Right renal pelvis (tissue), 4 donors: ENCODE measurements at regions not wholly inside any gene's neighbourhood (a gene's known extent, or its start where the extent isn't known, plus 50 kb on each side); places are given as distances from the start of the nearest gene placed in this dataset.

Experiments used
- DNase-seq, 4 donors: peaks; one replicate each; pipeline ENCODE4 v3.0.0-alpha.2; 2013; ENCODE audit warnings: low read depth in 4 of 4, low spot score in 3 of 4, missing footprints in 1 of 4

DNA sequence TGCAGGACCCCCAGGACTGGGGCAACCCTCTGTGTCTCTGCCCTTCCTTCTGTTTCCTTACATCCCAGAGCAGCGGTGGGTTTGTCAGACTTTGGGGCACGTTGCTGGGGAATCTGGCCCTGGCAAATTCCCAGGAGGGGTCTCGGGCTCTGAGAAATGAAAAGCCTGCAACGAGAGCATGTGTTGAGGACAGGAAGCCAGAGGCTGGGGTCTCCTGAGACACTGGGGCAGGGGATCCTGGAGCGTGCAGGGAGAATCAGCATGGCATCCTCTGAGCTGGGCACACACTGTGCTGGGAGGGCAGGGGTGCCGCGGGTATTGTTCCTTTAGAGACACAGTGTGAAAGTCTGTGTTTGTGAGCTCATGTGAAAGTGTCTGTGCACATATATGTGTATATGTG, 279.9 kb upstream of the PPP2R2D start:
- no peak for DNase-seq

DNA sequence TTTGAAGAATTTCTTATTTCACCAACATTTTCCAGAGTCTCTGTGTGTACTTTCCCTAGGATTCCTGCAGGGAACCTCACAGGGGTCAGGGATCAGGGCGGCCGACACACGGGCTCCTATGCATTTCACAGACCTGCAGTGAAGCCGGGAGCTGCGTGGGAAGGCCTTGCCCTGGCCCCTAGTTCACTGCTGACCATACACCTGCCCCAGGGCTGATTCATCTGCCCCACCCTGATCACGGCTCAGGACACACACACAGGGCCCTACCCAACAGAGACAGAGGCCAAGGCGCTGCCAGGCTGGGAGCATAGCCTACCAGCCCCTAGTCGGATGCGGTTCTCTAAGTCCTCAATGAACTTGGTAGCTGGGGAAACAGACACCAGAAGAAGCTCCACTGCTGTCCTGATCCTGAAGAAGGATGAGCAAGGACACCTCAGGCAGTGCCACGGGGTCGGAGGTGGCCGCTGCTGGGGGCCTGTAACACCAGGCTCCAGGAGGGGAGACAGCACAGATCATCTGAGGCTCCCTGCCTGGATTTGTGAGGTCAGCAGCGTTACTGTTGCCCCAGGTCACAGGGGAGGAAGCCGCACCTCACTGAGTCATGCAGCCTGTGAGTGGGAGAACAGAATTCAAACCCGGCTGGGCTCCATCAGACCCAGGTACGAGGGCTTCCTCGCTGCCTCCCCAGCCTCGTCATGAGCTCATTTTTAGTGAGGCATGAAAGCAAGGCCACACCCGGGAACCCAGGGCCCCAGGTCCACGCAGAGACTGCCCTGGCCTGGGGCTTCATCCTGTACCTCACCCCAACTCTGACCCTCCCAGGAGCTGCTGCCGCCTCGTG, 278.8 kb upstream of the PPP2R2D start:
- no peak for DNase-seq

DNA sequence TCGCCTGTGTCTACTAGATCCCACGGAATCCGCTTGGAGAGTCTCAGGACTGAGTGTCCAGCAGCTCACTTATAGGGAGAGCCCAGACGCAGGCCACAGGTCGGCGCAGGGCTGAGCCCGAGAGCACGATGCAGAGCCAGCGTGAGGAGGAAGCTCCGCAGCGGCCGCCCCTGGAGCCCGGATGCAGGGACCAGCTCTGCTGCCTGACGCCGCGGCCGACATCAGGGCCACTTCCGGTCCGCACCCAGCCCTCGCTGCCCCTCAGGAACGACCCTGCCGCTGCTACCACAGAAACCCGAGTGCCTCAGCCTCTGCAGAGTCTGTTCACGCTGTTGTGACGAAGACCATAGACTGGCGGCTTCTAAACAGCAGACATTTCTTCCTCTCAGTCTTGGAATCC, 275.8 kb upstream of the PPP2R2D start:
- no peak for DNase-seq

DNA sequence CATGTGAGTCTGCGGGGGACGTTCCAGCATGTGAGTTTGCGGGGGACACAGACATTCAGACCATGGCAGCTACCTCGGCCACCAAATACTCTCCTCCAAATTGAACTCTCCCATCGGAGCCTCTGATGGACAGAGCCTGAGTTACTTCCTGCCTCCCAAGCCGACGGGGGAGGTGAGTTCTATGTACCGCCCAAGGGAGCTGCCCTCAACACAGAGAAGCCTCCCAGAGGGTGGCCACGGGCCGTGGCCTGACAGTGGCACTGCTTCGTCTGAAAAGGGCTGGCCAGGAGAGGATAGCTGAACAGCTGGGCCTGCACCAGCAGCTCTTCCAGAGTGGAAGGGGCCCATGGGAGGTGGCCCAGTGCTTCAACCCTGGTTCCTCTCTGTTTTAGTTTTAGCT, 274.5 kb upstream of the PPP2R2D start:
- no peak for DNase-seq

DNA sequence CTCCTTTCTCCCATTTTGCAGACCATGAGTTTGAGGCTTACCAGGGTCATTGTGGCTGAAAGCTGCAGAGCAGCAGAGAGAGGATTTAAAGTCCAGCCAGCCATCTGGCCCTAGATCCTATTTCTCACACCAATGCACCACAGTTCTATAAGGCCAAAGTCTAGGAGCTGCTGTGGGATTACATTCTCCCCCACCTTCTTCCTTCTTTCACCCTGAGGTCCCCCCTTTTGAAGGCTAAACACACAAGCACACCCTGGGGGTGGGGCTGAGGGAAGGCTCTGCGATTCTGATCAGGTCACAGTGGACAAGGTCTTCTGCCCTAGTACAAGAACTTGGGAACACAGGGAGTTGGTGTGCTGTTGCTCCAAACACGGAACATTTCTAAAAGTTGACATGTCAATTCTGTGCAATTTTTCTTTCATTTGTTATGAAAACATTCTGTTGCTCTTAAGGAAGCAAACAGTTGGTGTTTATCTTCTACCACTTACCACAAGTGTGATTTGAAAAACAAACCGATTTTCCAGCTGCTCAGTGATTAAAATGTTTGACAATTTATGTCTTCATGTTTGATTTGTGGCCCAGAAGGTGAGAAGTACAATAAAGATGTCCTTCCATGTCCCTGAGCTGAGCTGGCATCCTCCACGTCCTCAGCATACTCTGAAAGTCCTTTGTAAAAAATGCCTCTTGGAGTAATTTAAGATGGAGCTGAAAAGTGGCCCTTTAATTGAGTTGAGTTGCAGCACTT, 271.6 kb upstream of the PPP2R2D start:
- DNase-seq = no peak

DNA sequence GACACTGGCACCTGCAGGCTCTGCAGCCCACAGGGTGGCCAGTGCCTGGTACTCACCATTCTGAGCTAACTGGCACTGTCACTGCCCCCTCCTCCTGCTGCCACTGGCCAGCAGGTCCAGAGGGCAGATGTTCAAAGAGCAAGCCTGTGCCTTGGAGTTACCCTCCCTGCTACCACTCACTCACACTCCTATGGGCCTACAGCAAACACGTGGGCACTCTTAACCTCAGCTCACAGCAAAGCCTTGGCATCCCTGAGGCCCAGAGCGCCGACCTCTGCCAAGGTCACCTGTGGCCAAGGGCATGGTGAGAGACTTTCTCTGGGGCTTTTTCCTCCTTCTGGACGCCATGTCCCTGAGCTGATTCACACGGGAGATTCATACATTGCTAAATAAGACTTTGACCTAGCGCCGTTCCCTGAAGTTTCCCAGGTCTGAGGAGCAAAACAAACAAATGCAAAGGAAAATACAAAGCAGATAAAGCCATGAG, 270.0 kb upstream of the PPP2R2D start:
- DNase-seq = no peak

DNA sequence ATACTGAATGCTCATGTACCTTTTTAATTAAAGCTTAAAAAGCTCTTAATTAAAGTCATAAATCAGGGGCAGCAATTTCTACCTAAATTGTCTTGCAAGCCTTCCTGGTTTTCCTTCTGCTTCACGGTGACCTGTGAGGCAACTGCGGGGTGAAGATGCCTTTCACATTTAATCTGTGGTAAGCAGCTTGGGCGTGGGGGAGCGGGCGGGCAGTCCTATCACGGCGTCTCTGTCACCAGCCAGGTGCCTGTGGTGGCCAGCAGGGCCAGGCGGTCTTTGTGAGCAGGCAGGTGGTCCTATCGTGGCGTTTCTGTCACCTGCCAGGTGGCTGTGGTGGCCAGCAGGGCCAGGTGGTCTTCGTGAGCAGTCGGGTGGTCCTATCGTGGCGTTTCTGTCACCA, 269.2 kb upstream of the PPP2R2D start:
- no peak for DNase-seq

DNA sequence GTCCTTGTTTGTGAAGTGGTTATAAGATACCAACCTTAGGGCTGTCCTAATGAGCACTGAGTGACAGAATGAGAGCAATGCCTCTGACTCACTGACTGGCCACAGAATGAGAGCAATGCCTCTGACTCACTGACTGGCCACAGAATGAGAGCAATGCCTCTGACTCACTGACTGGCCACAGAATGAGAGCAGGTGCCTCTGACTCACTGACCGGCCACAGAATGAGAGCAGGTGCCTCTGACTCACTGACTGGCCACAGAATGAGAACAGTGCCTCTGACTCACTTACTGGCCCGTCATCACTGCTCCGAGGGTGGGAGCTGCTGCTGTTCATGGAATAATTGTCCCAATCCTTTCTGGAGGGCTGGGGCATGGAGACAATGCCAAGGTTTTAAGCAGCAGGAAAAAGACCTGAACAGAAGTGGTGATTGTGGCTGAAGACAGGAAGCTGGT, 265.2 kb upstream of the PPP2R2D start:
- DNase-seq = no peak

DNA sequence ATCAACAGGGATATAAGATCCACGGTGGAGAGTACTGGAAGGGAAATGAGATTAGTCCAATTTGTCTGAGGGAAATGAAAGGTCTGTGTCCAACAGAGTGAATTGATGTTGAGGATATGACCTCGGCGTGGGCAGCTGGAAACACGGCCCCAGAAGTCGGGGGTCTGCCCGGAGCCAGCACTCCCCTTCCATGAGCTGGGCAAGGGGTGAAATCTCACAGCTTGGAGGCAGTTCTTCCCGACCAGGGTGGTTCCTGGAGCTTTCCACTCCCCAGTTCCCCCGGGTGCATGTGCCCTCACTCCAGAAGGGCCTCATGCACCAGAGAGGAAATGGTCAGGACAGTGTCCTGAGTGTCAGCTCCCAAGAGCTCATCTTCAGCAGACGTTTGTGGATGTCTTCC, 264.7 kb upstream of the PPP2R2D start:
- DNase-seq = no peak

DNA sequence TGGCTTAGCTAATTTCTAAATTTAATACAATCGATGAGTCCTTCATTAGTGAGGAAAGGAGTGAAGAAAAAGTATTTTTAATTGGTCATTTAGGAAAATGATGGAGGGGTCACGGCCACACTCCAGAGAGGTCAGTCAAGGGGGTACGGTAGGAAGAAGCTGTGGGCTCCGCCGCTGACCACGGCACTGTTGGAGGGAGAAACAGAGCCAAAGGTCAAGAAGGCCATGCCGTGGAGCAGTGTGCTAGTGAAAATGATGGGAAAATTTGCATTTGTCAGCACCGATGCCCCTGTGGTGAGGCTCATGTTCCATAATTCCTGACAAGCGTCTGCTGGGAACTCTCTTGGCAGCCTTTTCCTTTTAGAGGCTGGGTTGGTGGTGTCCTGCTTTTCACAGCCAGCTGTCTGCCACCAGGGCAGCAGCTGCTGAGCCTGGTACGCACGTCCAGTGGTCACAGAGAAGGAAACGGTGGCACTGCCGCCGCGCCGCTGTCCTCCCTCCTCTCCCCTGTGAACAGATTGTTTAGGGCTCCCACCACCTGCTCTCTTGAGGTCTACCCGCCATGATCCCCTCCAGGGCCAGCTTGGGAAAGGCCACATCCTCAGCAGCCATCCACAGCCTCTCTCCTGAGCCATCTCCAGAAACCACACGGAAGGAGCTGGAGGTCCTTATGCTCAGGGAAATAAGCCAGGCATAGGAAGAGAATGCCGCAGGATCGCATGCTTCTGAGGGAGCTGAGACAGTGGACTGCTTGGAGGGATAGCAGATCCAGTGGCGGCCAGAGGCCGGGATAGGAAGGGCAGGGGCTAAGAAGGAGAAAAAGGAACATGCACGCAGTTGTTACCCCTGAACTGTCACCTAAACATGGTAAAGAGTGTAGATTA, 263.7 kb upstream of the PPP2R2D start:
- DNase-seq = no peak

DNA sequence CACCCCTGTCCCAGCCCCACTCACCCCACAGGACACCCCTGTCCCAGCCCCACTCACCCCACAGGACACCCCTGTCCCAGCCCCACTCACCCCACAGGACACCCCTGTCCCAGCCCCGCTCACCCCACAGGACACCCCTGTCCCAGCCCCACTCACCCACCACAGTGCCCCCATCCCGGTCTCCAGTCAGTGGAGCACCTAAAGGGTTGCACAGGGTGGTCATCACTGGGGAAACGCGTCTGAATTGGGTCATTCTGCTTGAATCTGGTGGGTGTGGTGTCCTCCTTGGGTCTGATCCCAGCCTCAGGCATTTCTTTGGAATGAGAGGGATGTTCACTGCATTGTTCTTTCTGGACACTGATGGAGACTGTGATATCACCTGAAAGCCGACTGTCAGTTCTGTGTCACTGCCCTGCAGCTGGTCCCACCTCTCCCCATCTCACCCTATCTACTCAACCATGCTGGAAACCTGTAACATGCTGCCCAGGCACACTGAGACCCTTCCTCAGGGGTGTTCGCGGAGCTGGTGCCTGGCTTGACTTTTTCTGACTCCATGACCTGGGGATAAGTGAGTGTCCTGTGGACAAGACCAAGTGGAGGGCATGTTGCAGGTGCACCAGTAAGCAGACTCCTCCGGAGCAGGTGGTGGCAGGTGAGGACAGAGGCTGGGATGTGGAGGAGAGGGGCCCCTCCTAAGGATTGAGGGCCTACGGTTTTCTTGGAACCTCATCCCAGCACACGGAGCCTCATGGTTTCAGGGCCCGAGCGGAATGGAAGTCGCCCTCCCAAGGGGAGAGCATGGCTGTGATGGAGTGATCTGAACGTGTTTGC, 262.5 kb upstream of the PPP2R2D start:
- no peak for DNase-seq

DNA sequence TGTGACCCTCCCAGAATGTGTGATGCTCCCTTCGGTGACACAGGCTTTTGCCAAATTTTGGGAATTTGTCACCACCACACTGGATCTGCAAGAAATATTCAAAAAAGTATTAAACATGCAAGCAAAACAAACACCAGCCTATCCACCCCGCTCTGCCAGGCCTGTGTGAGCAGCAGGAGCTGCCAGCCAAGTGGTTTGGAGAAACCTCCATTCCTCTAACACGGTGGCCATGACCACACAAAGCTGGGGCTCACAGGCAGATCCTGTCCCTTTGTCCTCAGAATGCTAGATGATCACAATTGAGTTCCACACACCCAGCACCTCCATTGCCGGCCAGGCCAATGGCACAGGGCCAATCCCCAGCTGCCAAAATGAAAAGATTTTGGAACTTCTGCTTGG, 261.9 kb upstream of the PPP2R2D start:
- no peak for DNase-seq

DNA sequence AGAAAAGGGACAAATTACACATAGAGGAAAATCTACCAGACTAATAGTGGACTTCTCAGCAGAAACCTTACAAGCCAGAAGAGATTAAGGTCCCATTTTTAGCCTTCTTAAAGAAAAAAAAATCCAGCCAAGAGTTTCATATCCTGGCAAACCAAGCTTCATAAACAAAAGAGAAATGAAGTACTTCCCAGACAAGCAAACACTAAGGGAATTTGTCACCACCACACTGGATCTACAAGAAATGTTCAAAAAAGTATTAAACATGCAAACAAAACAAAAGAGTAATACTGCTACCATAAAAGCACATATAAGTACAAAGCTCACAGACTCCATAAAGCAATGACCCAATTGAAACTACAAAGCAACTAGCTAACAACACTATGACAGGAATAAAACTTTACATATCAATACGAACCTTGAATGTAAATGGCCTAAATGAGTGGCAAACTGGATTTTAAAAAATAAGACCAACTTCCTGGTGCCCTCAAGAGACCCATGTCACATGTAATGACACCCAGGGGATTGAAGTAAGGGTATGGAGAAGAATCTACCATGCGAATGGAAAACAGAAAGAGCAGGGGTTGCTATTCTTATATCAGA, 260.7 kb upstream of the PPP2R2D start:
- no peak for DNase-seq

DNA sequence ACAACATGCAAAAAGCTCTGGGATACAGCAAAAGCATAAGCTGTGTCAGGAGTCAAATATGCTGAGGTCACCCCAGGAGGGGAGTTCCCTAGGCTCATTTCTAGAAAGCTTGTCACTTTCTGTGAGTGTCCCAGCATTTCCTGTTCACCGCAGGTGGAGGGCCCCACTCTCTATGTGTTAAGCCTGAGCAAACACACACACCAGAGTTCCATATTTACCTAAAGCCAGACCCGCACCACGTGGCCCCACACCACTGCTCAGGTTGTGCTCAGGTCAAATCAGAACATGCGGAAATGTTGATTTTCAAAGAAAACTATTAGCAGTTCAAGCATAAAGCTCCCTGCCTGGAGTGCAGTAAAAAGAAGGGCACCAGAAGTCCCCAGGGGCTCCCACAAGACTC, 259.6 kb upstream of the PPP2R2D start:
- DNase-seq = no peak

DNA sequence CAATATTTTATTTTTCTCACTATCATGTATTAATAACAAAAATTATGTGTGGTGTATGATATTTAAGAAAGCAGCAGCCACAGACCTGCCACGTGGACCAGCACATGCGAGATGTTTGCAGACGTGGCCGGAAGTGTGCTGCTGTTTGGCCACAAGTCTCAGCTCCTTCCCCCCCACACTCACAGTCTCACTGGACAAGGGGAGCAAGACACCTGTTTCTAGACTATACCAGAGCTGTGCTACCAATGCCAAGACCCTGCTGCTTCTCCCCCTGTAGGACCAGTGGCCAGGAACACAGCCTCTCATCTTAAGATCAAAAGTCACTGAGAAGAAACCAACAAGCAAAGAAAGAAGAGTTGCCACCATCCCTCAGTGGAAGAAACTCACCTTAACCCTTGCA, 258.9 kb upstream of the PPP2R2D start:
- DNase-seq = no peak

DNA sequence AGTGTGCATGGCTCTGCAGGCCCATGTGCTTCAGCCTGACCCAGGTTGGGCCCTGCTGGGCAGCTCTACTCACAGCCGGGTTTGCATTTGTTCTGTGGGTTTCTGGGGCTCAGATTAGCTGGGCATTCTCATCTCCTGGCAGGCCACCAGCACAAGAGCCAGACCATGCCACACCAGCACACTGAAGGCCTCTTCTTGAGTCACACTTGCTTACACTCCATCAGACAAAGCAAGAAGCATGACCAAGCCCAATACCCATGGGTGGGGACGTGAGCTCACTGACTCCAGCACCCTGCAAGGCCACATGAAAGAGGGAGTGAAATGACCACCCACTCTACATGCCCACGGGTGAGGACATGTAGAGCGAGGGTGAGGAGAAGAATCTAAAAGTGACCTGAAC, 257.8 kb upstream of the PPP2R2D start:
- DNase-seq = no peak

DNA sequence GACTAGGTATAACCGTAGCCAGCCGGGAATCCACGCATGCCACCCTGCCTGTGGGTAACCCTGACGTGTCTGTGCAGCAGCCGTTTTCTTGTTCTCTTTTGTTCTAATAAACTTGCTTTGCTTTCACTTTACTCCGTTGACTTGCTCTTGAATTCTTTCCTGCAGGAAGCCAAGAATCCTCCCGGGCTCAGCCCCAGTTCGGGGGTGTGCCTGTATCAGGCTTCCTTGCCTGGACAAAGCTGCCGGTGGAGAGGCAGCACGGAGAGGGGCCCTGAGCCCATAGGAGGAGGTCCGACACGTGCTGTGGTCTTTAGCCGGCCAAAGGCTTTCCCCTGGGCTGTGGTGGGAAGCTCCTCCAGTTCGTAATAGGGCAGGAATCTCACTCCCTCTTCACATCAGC, 256.5 kb upstream of the PPP2R2D start:
- DNase-seq = no peak

DNA sequence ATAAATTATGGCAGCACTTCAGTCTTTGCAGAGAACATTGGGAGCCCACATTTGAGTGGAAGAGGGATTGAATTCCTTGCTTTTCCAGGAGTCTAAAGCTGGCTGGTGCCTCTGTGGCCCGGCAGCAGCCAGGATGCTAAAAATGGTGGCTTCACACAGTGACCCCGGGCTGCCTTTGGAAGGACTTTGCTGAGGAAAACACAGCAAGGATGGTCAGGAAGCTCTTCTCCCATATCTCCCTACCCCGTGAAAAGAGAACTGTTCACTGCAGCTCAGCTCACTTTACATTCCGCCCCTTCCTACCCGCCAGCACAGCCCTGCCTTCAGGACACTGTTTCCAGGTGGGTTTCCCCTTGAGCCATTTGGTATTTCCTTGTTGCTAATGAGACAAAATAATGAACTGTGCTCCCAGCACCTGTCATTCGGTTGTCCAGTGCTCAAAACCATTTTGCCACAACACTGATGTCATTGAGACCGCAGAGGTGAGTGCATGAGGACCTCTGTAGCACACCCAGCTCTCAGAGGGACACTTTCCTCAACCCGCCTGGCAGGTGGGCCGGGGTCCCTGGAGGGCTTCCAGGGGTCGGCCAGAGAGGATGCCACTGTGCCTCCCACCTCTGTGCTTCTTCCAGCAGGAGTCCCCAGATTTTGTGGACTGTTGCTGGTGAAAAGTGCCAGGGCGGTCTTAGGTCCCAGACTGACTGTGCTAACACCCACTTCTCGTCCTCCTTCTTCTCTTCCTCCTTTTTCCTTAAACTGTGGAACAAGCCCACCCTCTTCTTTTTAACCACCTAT, 255.7 kb upstream of the PPP2R2D start:
- DNase-seq = no peak

DNA sequence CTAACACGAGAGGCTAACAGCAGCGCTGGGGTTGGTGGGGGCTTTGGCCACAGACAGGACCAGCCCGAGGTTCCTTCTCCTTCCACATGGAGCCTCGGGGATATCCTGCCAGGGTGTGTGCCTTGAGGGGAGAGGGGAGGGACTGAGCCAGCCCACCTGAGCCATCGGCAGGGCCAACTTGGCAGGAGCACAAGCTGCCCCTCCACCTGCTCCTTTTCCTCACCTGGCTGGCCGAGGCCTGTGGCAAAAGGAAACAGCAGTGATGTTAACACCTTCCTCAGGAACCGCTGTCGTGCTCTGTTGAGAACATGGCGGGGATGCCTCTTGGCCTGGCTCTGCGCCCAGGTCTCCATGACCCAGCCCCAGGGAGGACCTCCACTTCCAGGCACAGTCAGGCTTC, 255.1 kb upstream of the PPP2R2D start:
- DNase-seq = no peak
